ENCODE measurements at regions not wholly inside any gene's neighbourhood (a gene's known extent, or its start where the extent isn't known, plus 50 kb on each side); places are given as distances from the start of the nearest gene placed in this dataset.
A peak's percentile ranks its signal among the peaks of the same experiment; 100 is the strongest.
"Not testable (repeated sequence)": the region's sequence is repeated elsewhere in the genome, so short reads cannot be mapped to it uniquely, and the experiment has no call there.

- not testable (repeated sequence) for H4K20me1 ChIP-seq (ENCODE audit: insufficient read depth, low read length, poor library complexity, severe bottlenecking); H3K4me3 ChIP-seq (ENCODE audit: low read length, poor library complexity, severe bottlenecking); H2AFZ ChIP-seq (ENCODE audit: low read length); H3K4me2 ChIP-seq (ENCODE audit: low read depth, low read length, poor library complexity, severe bottlenecking); H3K27me3 ChIP-seq (ENCODE audit: insufficient read depth, low read length, poor library complexity, severe bottlenecking); H3F3A ChIP-seq (ENCODE audit: low read depth); H3K79me2 ChIP-seq (ENCODE audit: insufficient read depth, low read length); H3K9me3 ChIP-seq (ENCODE audit: insufficient read depth, low read depth, low read length); H3K9me2 ChIP-seq (replicated peaks; ENCODE audit: low read depth, low read length)
- Histone ChIP-seq H3K9ac (ENCODE audit: low read depth, low read length, poor library complexity, severe bottlenecking) (peak overlapping the region; percentile 70), H3K36me3 (ENCODE audit: insufficient read depth, low read length) (peaks cover 25% of the 10 kb centered on the region; the same call in 1 of the 2 replicates), H3K4me1 (ENCODE audit: insufficient read depth, low read length, poor library complexity, severe bottlenecking) (peaks cover 34% of the 10 kb centered on the region)
Observed at GRCh38 chr5:1576851-1577250, 53.1 kb upstream of the LPCAT1 start.

- H3K9me3 ChIP-seq (ENCODE audit: insufficient read depth, low read depth, low read length); H4K20me1 ChIP-seq (ENCODE audit: insufficient read depth, low read length, poor library complexity, severe bottlenecking): not testable (repeated sequence)
- peaks cover 22% of the 10 kb centered on the region; the same call in 1 of the 2 replicates for H3K36me3 ChIP-seq (ENCODE audit: insufficient read depth, low read length)
Observed at GRCh38 chr5:1575991-1576714, 52.4 kb upstream of the LPCAT1 start.

DNA sequence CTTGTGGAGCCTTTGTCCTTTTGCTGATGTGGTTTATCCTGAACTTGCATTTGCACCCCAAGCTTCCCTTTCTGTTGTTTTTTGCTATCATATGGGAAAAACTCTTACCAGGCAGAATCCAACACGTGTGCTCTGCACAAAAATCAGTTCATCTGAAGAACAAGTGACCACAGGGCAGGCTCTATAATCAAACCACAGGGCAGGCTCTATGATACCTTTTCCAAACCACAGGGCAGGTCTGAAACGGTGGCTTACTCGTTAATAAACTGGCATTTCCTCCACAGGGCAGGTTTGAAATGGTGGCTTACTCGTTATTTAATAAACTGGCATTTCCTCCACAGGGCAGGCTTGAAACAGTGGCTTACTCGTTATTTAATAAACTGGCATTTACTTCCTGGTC, 51.7 kb upstream of the LPCAT1 start:
- peaks cover 34% of the 10 kb centered on the region for H3K4me1 ChIP-seq (ENCODE audit: insufficient read depth, low read length, poor library complexity, severe bottlenecking)
- not testable (repeated sequence) for H3K9me3 ChIP-seq (ENCODE audit: insufficient read depth, low read depth, low read length); H3K9me2 ChIP-seq (replicated peaks; ENCODE audit: low read depth, low read length); H3K79me2 ChIP-seq (ENCODE audit: insufficient read depth, low read length); H4K20me1 ChIP-seq (ENCODE audit: insufficient read depth, low read length, poor library complexity, severe bottlenecking); H2AFZ ChIP-seq (ENCODE audit: low read length); H3K27me3 ChIP-seq (ENCODE audit: insufficient read depth, low read length, poor library complexity, severe bottlenecking)
- peak overlapping the region; percentile 57 for H3K4me2 ChIP-seq (ENCODE audit: low read depth, low read length, poor library complexity, severe bottlenecking)
- H3K36me3 ChIP-seq (ENCODE audit: insufficient read depth, low read length) = peaks cover 27% of the 10 kb centered on the region; the same call in 1 of the 2 replicates
- peak overlapping the region; percentile 51 for H3K4me3 ChIP-seq (ENCODE audit: low read length, poor library complexity, severe bottlenecking)
- peaks cover 13% of the 10 kb centered on the region; the same call in 1 of the 2 replicates for H3F3A ChIP-seq (ENCODE audit: low read depth)
- peak overlapping the region; percentile 70 for H3K9ac ChIP-seq (ENCODE audit: low read depth, low read length, poor library complexity, severe bottlenecking)

More at GRCh38 chr5:1575991-1576714, 52.4 kb upstream of the LPCAT1 start:
- not testable (repeated sequence) for H3K9me2 ChIP-seq (replicated peaks; ENCODE audit: low read depth, low read length); H2AFZ ChIP-seq (ENCODE audit: low read length); H3K27me3 ChIP-seq (ENCODE audit: insufficient read depth, low read length, poor library complexity, severe bottlenecking); H3F3A ChIP-seq (ENCODE audit: low read depth); H3K79me2 ChIP-seq (ENCODE audit: insufficient read depth, low read length)
- H3K9ac ChIP-seq (ENCODE audit: low read depth, low read length, poor library complexity, severe bottlenecking) = peak overlapping the region; percentile 70
- H3K4me3 ChIP-seq (ENCODE audit: low read length, poor library complexity, severe bottlenecking) = peak overlapping the region; percentile 39
- peak overlapping the region; percentile 57 for H3K4me2 ChIP-seq (ENCODE audit: low read depth, low read length, poor library complexity, severe bottlenecking)
- H3K4me1 ChIP-seq (ENCODE audit: insufficient read depth, low read length, poor library complexity, severe bottlenecking) = peaks cover 34% of the 10 kb centered on the region

DNA sequence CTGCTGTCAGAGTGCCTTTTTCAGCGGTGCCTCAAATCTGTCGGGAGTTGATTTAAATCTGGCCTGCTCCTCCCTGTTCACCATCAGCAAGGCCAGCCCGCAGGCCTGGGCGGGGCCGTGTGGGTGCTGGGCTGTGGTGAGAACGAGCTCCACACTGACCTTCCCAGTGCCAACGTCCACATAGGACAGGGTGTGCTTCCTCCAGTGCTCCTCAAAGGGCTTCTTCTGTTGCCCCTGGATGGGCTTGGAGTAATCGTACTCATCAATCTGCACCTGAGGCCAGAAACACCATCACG, 50.2 kb upstream of the LPCAT1 start:
- not testable (repeated sequence) for H3K79me2 ChIP-seq (ENCODE audit: insufficient read depth, low read length); H3K9me3 ChIP-seq (ENCODE audit: insufficient read depth, low read depth, low read length); H3K4me2 ChIP-seq (ENCODE audit: low read depth, low read length, poor library complexity, severe bottlenecking); H2AFZ ChIP-seq (ENCODE audit: low read length); H3K4me3 ChIP-seq (ENCODE audit: low read length, poor library complexity, severe bottlenecking); H3K27me3 ChIP-seq (ENCODE audit: insufficient read depth, low read length, poor library complexity, severe bottlenecking); H4K20me1 ChIP-seq (ENCODE audit: insufficient read depth, low read length, poor library complexity, severe bottlenecking); H3K9me2 ChIP-seq (replicated peaks; ENCODE audit: low read depth, low read length)
- peak overlapping the region; percentile 10 for H3K9ac ChIP-seq (ENCODE audit: low read depth, low read length, poor library complexity, severe bottlenecking)
- H3K4me1 ChIP-seq (ENCODE audit: insufficient read depth, low read length, poor library complexity, severe bottlenecking) = peaks cover 41% of the 10 kb centered on the region
- peaks cover 21% of the 10 kb centered on the region; the same call in 1 of the 2 replicates for H3K36me3 ChIP-seq (ENCODE audit: insufficient read depth, low read length)
- H3F3A ChIP-seq (ENCODE audit: low read depth) = peaks cover 13% of the 10 kb centered on the region; the same call in 1 of the 2 replicates

DNA sequence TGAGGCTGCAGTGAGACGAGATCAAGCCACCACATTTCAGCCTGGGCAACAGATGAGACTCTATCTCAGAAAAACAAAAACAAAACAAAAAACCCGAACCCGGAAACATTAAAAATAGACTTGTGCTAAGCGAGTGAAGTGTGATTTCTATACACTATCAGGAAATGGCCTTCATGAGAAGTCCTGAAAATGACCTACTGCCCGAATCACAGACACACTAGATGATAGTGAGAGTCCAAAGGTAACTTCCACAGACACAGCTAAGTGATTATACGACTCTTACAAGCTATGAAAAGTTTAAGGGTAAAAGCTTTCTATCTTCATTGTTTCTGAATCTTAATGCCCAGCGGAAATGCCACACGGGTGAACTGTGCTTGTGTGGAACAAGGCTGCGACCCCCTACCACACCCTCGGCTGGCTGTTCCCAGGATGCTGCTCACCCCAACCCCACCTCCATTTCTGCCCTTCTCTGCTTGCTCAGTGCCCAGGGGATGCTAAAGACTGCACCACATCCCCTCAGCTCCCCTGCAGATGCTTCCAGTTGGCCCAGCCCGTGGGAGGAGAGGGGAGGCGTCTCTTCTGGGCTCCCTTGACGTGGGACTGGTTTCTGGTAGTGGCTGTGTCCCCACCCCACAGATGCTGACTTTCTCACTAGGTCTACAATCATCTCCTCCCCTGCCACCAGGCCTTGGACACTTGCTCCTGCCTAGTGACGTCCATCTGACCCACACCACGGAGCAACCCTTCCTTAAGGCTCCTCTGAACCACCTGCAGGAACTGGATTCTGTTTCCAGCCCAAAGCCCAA, 49.7 kb upstream of the LPCAT1 start:
- H3F3A ChIP-seq (ENCODE audit: low read depth) = peaks cover 13% of the 10 kb centered on the region; the same call in 1 of the 2 replicates
- peaks cover 44% of the 10 kb centered on the region for H3K4me1 ChIP-seq (ENCODE audit: insufficient read depth, low read length, poor library complexity, severe bottlenecking)
- H3K4me2 ChIP-seq (ENCODE audit: low read depth, low read length, poor library complexity, severe bottlenecking); H2AFZ ChIP-seq (ENCODE audit: low read length); H4K20me1 ChIP-seq (ENCODE audit: insufficient read depth, low read length, poor library complexity, severe bottlenecking); H3K9me3 ChIP-seq (ENCODE audit: insufficient read depth, low read depth, low read length); H3K9me2 ChIP-seq (replicated peaks; ENCODE audit: low read depth, low read length); H3K4me3 ChIP-seq (ENCODE audit: low read length, poor library complexity, severe bottlenecking); H3K79me2 ChIP-seq (ENCODE audit: insufficient read depth, low read length); H3K27me3 ChIP-seq (ENCODE audit: insufficient read depth, low read length, poor library complexity, severe bottlenecking): not testable (repeated sequence)
- peak overlapping the region; percentile 10 for H3K9ac ChIP-seq (ENCODE audit: low read depth, low read length, poor library complexity, severe bottlenecking)
- peaks cover 15% of the 10 kb centered on the region; the same call in 1 of the 2 replicates for H3K36me3 ChIP-seq (ENCODE audit: insufficient read depth, low read length)
